HK-2 (cell line): ENCODE measurements at regions not wholly inside any gene's neighbourhood (a gene's known extent, or its start where the extent isn't known, plus 50 kb on each side); places are given as distances from the start of the nearest gene placed in this dataset.
A peak's percentile ranks its signal among the peaks of the same experiment; 100 is the strongest.
"Not testable (repeated sequence)": the region's sequence is repeated elsewhere in the genome, so short reads cannot be mapped to it uniquely, and the experiment has no call there.

Source experiments
- DNase-seq: peaks from one replicate; pipeline ENCODE4 v3.0.0-alpha.2; 2018; ENCODE audit not compliant: unreplicated experiment

GRCh38 chrX:40887476-40887875 lies 152.1 kb upstream of the MED14 start:
- no peak for DNase-seq

- DNase-seq = no peak
Observed at GRCh38 chrX:40891798-40892197, 156.5 kb upstream of the MED14 start.

DNA sequence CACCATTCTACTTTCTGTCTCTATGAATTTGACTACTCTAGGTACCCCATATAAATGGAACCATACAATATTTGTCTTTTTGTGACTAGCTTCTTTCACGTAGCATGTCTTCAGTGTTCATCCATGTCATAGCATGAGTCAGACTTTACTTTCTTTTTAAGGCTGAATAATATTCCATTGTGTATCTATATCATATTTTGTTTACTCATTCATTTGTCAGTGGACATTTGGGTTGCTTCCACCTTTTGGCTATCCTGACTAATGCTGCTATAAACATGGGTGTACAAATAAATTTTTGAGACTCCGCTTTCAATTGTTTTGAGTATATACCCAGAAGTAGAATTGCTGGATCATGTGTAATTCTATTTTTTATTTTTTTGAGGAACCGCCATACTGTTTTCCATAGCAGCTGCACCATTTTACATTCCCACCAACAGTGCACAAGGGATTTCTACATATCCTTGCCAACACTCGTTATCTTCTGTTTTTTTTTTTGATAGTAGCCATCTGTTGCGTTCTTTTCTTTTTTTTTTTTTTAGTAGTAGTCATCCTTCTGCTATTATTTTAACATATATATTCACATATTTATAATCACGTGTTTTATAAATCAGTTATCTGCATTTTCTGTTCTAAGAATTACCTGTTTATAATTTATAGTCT lies 158.0 kb upstream of the MED14 start:
- DNase-seq = no peak

DNA sequence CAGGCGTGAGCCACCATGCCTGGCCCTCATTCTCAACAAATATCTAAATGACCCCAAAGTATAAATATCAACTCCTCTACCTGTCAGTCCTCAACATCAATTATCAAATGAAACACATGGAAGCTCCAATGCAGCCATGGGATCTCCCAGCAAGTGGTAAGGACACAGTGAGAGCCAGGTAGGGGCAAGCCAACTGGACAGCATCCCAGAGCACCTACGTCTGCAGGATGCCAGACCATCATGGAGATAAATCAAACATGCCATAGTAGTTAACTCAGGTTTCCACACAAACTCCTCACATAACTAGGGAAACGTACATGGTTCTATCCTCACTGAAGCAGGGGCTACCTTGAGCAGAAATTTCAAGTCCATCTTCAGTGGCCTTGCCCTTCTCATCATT lies 159.9 kb upstream of the MED14 start:
- no peak for DNase-seq

GRCh38 chrX:40897718-40898270 lies 162.5 kb upstream of the MED14 start:
- DNase-seq = no peak

DNA sequence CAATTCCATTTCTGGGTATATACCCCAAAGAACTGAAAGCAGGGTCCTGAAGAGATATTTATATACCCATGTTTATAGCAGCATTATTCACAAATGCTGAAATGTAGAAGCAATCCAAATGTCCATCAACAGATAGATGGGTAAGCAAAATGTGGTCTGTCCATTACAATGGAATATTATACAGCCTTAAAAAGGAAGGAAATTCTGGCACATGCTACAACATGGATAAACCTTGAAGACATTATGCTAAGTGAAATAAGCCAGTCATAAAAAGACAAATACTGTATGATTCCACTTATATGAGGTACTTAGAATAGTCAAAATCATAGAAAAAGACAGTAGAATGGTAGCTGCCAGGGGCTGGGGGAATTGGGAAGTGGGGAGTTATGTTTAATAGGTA lies 169.4 kb upstream of the MED14 start:
- not testable (repeated sequence) for DNase-seq

GRCh38 chrX:40908026-40908425 lies 172.7 kb upstream of the MED14 start:
- no peak for DNase-seq

GRCh38 chrX:40908857-40909475 lies 173.6 kb upstream of the MED14 start:
- DNase-seq = peak; percentile 20

DNA sequence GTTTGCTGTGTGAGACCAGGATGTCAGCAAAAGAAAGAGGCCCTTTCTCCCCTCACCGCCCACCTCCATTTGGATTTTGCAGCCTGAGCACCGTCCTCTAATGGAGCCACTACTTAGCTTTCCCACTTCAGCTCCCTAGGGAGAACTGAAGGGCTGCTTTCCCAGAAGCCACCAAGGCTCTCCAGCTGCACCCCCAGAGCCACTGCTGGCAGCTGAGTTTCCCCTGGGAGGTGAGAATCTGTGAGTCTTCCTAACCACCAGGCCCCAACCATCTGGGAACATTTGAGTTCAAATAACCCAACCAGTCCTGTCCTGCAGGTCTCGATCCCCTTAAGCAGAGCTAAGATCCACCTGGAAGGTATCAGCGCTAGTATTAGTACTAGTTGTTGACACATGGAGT lies 173.1 kb upstream of the USP9X start:
- no peak for DNase-seq

GRCh38 chrX:40912576-40912975 lies 172.7 kb upstream of the USP9X start:
- DNase-seq = no peak

DNA sequence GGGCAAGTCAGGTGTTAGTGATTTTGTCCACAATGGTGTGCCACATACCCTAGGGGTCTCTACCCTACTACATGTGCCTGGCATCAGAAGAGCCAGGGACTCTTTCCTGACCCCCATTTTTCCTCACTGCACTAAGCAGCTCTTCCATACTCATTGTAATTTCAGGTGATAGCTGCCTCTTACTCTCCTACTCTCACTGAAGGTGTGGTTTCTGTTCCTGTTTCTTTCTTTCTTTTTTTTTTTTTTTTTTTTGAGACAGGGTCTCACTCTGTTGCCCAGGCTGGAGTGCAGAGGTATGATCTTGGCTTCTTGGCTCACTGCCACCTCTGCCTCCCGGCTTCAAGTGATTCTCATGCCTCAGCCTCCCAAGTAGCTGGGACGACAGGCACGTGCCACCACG lies 164.9 kb upstream of the USP9X start:
- no peak for DNase-seq

- DNase-seq = no peak
Observed at GRCh38 chrX:40922307-40922706, 162.9 kb upstream of the USP9X start.

- DNase-seq = not testable (repeated sequence)
Observed at GRCh38 chrX:40926739-40927427, 158.4 kb upstream of the USP9X start.

GRCh38 chrX:40928076-40928475 lies 157.2 kb upstream of the USP9X start:
- DNase-seq = no peak

DNA sequence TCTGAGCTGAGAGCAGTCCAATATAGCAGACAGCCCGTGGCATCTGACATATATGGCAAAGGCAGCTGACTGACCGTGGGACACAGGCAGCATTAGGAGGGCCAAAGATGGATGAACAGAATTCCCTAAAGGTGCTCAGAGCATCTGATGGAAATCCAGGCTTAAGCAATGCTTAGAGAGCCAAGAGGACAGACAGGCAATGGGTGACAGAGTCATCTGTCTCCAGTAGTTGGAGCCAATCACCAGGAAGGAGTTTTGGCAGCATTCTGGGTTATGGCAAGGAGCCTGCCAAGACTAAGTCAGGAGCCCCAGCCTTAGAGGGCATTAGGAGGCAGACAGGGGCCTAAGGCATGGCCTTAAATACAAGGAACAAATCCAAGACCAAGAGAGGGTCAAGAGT lies 153.3 kb upstream of the USP9X start:
- no peak for DNase-seq

DNA sequence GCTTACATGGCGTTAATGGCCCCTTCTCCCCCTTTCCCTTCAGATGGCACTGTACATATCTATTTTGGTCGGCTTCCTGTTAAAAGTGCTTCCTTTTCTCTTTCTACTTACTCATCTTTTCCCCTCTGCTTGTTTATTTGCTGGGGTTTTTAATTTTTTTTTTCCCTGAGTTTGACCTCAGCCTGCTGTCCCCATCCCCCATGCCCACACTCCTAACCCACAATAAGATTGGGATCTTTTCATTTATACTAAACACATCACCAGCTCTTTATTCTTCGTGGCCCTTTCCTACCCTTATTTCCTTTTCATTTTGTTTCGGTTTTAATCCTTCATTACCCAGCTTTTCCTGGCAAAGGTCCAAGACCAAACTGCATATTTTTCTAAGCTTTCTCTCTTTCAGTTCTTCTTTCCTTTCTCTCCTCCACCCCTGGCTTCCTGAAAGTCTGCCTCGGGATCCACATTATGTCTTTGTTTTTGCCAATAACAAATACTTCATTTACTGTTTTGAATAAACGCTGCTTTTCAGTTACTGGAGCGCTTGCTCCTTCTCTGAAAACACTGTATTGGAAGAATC lies 152.0 kb upstream of the USP9X start:
- DNase-seq = no peak

DNA sequence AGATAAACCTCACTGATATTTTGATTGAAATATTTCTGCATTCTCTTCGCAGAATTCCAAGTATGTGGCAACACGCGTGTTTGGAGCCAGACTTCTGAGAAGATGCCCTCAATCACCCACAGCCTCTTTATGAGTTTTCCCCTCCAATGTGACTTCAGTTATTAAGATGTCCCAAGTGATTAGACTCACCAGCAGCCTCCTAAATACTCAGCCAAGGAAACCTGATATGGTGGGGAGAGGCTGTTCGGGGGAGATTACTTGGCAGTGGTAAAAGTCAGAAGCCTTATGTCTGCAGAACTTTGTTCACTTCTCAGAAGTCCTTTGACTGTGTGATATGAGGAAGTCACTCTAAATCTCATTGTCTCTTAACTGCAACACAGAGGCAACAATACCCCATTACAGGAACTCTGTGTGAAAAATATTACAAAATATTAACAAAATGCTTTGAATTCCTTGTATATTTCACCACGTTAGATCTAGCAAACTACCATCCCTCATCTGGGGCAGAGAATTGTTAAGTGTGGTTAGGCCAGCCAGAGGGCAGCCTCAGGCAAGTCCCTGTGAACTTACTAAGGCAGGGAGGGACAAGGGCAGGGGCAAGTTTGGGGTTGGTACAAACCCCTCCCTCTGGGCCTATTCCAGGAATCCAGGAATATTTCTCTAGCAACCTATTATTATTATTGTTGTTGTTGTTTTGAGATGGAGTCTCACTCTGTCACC lies 151.4 kb upstream of the USP9X start:
- DNase-seq = no peak

DNA sequence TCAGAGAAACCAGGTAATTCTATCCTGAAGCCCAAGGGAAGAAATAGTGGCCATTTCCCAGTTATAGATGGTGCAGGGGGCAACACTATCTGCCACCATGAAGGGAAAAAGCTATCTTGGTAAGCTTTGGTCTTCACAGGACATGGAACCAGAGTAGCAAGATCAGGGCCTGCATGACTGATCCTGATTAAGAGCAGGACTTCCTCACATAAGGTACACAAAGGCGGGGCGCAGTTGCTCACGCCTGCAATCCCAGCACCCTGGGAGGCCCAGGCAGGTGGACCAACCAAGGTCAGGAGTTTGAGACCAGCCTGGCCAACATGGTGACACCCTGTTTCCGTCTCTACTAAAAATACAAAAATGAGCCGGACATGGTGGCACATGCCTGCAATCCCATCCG lies 148.4 kb upstream of the USP9X start:
- DNase-seq = no peak

DNA sequence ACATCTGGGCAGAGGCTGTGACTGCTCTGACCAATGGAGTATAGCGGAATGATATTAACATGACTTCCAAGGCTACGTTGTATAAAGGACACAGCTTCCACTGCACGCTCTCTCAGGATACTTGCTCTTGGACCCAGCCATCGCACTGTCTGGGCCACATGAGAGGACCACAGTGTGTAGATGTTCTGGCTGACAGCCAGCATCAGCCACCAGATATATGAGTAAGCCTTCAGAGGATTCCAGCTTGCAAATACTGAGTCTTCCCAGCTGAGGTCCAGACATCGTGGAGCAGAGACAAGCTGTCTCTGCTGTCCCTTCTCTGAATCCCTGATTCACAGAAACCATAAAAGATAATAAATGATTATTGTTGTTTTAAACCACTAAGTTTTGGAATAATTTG lies 146.8 kb upstream of the USP9X start:
- DNase-seq = no peak

- DNase-seq = no peak
Observed at GRCh38 chrX:40943093-40943641, 142.1 kb upstream of the USP9X start.

GRCh38 chrX:40945361-40945713 lies 139.9 kb upstream of the USP9X start:
- peak; percentile 16 for DNase-seq

DNA sequence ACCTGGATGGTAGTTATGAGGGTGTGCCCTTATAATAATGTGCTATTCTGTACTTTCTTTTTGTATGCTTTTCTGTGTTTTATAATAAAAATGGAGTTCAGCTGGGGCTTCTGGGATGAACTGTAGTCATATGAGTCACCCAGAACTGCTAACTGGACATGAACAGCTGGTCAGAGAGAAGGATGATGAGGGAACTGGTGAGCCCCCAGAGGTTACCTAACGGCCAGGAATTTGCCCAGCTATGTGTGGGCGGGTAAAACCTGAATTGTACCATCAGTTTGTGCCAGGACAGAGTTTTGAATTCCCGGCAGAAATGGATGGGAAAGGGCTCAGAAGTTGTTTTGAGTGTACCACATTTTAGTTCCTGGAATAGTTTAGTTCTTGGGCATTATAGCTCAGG lies 138.0 kb upstream of the USP9X start:
- DNase-seq = no peak
